GM23338 (cell line): ENCODE measurements at regions not wholly inside any gene's neighbourhood (a gene's known extent, or its start where the extent isn't known, plus 50 kb on each side); places are given as distances from the start of the nearest gene placed in this dataset.

Source experiments
- CREB1 ChIP-seq: fragments of 250-450 bp; sonication (Bioruptor Pico); IDR thresholded peaks from 2 replicates; pipeline ENCODE4 v1.5.0; 2020; ENCODE audit warnings: low read depth, mild to moderate bottlenecking, moderate library complexity
- EZH2 ChIP-seq: fragments of 200-600 bp; sonication (generic); IDR thresholded peaks from one replicate; pipeline ENCODE4 v1.8.0; 2017; ENCODE audit warnings: antibody characterized with exemption, mild to moderate bottlenecking, low read depth; ENCODE audit not compliant: unreplicated experiment
- EZH2phosphoT487 ChIP-seq: fragments of 200-600 bp; sonication (generic); IDR thresholded peaks from one replicate; pipeline ENCODE4 v1.8.1; 2018; ENCODE audit warnings: antibody characterized with exemption; ENCODE audit not compliant: unreplicated experiment
- JUNB ChIP-seq: IDR thresholded peaks from one replicate; pipeline ENCODE4 v1.6.1; 2016; ENCODE audit warnings: antibody characterized with exemption; ENCODE audit not compliant: unreplicated experiment
- POLR2AphosphoS5 ChIP-seq: IDR thresholded peaks from 2 replicates; pipeline ENCODE4 v1.6.1; 2016; ENCODE audit warnings: antibody characterized with exemption, low read depth
- STAT1 ChIP-seq: IDR thresholded peaks from one replicate; pipeline ENCODE4 v1.6.1; 2016; ENCODE audit warnings: antibody characterized with exemption; ENCODE audit not compliant: unreplicated experiment
- ZNF114 ChIP-seq: fragments of 250-450 bp; sonication (Bioruptor Pico); IDR thresholded peaks from 2 replicates; pipeline ENCODE4 v1.5.0; 2020; ENCODE audit warnings: mild to moderate bottlenecking, moderate library complexity
- ZNF331 ChIP-seq: fragments of 250-450 bp; sonication (Bioruptor Pico); IDR thresholded peaks from 2 replicates; pipeline ENCODE4 v1.5.0; 2020; ENCODE audit warnings: low read depth, mild to moderate bottlenecking, moderate library complexity
- TF ChIP-seq, protein P1 (sequence below), 2 experiments: fragments of 200-600 bp in 1 of 2; sonication (generic) in 1 of 2; conservative IDR thresholded peaks; 2 replicates each; pipeline versions ENCODE4 v1.5.1 to v1.6.1; 2016 to 2017; ENCODE audit warnings: antibody characterized with exemption in 2 of 2, low read depth in 2 of 2, mild to moderate bottlenecking in 2 of 2, moderate library complexity in 1 of 2
- TF ChIP-seq, protein P2 (sequence below): IDR thresholded peaks from one replicate; pipeline ENCODE4 v1.6.1; 2018; ENCODE audit warnings: antibody characterized with exemption; ENCODE audit not compliant: unreplicated experiment
- TF ChIP-seq, protein P3 (sequence below): IDR thresholded peaks from 2 replicates; pipeline ENCODE4 v1.6.1; 2016; ENCODE audit warnings: antibody characterized with exemption

DNA sequence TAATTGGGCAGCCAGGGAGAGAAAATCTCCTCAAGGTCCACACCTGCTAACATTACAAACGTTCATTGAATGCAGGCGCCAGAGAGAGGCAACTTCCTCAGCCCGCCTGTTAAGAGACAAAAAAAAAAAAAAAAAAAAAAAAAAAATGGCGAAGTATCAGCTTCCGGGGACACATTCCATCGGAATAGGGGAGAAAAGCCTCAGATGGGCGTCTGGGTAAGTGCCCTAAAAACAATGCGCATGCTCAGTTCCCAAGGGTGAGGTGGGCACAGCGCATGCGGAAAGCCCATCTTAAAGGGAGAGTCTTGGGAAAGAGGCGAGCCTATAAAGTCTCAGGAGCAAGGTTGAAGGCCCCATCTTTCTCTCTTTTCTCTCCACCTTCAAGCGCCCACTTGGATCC lies 1139.7 kb upstream of the CELF2 start:
- TF ChIP-seq EZH2 (no peak), ZNF114 (CRISPR knock-in tag) (no peak), EZH2phosphoT487 (no peak), ZNF331 (no peak), POLR2AphosphoS5 (no peak), STAT1 (no peak), CREB1 (no peak), JUNB (no peak)
- TF ChIP-seq, protein P1, sequence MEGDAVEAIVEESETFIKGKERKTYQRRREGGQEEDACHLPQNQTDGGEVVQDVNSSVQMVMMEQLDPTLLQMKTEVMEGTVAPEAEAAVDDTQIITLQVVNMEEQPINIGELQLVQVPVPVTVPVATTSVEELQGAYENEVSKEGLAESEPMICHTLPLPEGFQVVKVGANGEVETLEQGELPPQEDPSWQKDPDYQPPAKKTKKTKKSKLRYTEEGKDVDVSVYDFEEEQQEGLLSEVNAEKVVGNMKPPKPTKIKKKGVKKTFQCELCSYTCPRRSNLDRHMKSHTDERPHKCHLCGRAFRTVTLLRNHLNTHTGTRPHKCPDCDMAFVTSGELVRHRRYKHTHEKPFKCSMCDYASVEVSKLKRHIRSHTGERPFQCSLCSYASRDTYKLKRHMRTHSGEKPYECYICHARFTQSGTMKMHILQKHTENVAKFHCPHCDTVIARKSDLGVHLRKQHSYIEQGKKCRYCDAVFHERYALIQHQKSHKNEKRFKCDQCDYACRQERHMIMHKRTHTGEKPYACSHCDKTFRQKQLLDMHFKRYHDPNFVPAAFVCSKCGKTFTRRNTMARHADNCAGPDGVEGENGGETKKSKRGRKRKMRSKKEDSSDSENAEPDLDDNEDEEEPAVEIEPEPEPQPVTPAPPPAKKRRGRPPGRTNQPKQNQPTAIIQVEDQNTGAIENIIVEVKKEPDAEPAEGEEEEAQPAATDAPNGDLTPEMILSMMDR (conservative IDR thresholded peaks at IDR 0.05; ENCODE audit: low read depth in 2 of 2) = no peak
- TF ChIP-seq, protein P2, sequence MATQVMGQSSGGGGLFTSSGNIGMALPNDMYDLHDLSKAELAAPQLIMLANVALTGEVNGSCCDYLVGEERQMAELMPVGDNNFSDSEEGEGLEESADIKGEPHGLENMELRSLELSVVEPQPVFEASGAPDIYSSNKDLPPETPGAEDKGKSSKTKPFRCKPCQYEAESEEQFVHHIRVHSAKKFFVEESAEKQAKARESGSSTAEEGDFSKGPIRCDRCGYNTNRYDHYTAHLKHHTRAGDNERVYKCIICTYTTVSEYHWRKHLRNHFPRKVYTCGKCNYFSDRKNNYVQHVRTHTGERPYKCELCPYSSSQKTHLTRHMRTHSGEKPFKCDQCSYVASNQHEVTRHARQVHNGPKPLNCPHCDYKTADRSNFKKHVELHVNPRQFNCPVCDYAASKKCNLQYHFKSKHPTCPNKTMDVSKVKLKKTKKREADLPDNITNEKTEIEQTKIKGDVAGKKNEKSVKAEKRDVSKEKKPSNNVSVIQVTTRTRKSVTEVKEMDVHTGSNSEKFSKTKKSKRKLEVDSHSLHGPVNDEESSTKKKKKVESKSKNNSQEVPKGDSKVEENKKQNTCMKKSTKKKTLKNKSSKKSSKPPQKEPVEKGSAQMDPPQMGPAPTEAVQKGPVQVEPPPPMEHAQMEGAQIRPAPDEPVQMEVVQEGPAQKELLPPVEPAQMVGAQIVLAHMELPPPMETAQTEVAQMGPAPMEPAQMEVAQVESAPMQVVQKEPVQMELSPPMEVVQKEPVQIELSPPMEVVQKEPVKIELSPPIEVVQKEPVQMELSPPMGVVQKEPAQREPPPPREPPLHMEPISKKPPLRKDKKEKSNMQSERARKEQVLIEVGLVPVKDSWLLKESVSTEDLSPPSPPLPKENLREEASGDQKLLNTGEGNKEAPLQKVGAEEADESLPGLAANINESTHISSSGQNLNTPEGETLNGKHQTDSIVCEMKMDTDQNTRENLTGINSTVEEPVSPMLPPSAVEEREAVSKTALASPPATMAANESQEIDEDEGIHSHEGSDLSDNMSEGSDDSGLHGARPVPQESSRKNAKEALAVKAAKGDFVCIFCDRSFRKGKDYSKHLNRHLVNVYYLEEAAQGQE = no peak
- TF ChIP-seq, protein P3, sequence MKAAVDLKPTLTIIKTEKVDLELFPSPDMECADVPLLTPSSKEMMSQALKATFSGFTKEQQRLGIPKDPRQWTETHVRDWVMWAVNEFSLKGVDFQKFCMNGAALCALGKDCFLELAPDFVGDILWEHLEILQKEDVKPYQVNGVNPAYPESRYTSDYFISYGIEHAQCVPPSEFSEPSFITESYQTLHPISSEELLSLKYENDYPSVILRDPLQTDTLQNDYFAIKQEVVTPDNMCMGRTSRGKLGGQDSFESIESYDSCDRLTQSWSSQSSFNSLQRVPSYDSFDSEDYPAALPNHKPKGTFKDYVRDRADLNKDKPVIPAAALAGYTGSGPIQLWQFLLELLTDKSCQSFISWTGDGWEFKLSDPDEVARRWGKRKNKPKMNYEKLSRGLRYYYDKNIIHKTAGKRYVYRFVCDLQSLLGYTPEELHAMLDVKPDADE = no peak
